C4-2B (cell line): ENCODE measurements at regions not wholly inside any gene's neighbourhood (a gene's known extent, or its start where the extent isn't known, plus 50 kb on each side); places are given as distances from the start of the nearest gene placed in this dataset.
A peak's percentile ranks its signal among the peaks of the same experiment; 100 is the strongest.

ENCODE experiments used
- ZFX ChIP-seq: fragments of 450-650 bp; IDR thresholded peaks from 2 replicates; pipeline ENCODE4 v1.6.1; 2017
- TF ChIP-seq, protein P1 (sequence below): fragments of 450-650 bp; conservative IDR thresholded peaks from 2 replicates; pipeline ENCODE4 v1.5.1; 2017; ENCODE audit warnings: mild to moderate bottlenecking

DNA sequence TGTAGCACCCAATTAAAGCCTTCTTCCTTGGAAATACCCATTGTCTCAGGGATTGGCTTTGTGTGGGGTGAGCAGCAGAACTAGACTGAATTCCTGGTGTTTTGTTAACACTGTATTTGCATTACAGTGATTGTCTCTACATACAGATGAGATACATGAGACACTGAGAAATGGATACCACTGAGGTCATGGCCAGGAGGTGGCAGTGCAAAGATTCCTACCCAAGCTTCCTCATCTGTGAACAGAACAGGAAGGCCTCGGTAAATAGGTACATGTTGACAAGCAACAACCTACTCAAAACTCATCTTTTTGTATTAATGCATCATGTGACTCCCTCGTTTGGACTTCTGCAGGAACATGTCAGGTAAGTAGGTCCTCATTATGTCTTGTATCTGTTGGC lies 445.8 kb upstream of the RGPD4 start:
- TF ChIP-seq, protein P1, sequence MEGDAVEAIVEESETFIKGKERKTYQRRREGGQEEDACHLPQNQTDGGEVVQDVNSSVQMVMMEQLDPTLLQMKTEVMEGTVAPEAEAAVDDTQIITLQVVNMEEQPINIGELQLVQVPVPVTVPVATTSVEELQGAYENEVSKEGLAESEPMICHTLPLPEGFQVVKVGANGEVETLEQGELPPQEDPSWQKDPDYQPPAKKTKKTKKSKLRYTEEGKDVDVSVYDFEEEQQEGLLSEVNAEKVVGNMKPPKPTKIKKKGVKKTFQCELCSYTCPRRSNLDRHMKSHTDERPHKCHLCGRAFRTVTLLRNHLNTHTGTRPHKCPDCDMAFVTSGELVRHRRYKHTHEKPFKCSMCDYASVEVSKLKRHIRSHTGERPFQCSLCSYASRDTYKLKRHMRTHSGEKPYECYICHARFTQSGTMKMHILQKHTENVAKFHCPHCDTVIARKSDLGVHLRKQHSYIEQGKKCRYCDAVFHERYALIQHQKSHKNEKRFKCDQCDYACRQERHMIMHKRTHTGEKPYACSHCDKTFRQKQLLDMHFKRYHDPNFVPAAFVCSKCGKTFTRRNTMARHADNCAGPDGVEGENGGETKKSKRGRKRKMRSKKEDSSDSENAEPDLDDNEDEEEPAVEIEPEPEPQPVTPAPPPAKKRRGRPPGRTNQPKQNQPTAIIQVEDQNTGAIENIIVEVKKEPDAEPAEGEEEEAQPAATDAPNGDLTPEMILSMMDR: peak; percentile 24
- no peak for TF ChIP-seq ZFX
